Gastrocnemius medialis (tissue), 4 donors: ENCODE measurements at regions not wholly inside any gene's neighbourhood (a gene's known extent, or its start where the extent isn't known, plus 50 kb on each side); places are given as distances from the start of the nearest gene placed in this dataset.
"Not testable (repeated sequence)": the region's sequence is repeated elsewhere in the genome, so short reads cannot be mapped to it uniquely, and the experiment has no call there.

Experiments used
- POLR2A ChIP-seq, 2 donors: fragments of 450-650 bp; IDR thresholded peaks; one replicate each; pipeline ENCODE4 v1.6.1; 2017; ENCODE audit warnings: antibody characterized with exemption in 2 of 2, mild to moderate bottlenecking in 2 of 2, moderate library complexity in 2 of 2
- TF ChIP-seq, protein P1 (sequence below), 5 experiments: fragments of 450-650 bp in 3 of 5; fragments of 200-600 bp in 2 of 5; sonication (generic) in 2 of 5; IDR thresholded peaks in 4 of 5; conservative IDR thresholded peaks in 1 of 5; 1 replicate in 4 of 5; 2 replicates in 1 of 5; pipeline ENCODE4 v1.5.1; 2016 to 2019; ENCODE audit warnings: antibody characterized with exemption in 5 of 5, mild to moderate bottlenecking in 3 of 5, moderate library complexity in 3 of 5

DNA sequence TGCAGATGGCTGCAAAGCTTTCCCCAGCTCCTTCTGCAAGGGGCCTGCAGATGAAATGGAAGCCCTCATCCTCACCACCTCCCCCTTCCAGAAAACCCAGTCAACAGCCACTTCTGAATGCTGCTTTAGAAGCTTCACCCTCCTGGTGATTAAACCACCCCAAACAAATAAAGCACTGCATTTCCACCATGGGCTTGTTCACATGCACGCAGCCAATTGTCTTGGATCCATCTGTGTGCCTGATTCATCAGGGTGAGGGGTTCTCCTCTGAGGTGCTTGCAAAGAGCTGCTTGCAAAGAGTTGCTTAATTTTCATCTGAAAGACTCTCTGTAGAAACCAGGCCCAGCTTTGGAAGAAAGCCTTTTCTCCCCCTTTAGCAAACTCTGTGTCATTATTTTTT lies 184.0 kb upstream of the OSBPL11 start:
- TF ChIP-seq, protein P1, sequence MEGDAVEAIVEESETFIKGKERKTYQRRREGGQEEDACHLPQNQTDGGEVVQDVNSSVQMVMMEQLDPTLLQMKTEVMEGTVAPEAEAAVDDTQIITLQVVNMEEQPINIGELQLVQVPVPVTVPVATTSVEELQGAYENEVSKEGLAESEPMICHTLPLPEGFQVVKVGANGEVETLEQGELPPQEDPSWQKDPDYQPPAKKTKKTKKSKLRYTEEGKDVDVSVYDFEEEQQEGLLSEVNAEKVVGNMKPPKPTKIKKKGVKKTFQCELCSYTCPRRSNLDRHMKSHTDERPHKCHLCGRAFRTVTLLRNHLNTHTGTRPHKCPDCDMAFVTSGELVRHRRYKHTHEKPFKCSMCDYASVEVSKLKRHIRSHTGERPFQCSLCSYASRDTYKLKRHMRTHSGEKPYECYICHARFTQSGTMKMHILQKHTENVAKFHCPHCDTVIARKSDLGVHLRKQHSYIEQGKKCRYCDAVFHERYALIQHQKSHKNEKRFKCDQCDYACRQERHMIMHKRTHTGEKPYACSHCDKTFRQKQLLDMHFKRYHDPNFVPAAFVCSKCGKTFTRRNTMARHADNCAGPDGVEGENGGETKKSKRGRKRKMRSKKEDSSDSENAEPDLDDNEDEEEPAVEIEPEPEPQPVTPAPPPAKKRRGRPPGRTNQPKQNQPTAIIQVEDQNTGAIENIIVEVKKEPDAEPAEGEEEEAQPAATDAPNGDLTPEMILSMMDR (IDR thresholded peaks at IDR 0.05 in 4 of 5, conservative IDR thresholded peaks at IDR 0.05 in 1 of 5) = not testable (repeated sequence)
- TF ChIP-seq POLR2A (IDR thresholded peaks at IDR 0.05) = not testable (repeated sequence)
